ENCODE measurements at regions not wholly inside any gene's neighbourhood (a gene's known extent, or its start where the extent isn't known, plus 50 kb on each side); places are given as distances from the start of the nearest gene placed in this dataset.

DNA sequence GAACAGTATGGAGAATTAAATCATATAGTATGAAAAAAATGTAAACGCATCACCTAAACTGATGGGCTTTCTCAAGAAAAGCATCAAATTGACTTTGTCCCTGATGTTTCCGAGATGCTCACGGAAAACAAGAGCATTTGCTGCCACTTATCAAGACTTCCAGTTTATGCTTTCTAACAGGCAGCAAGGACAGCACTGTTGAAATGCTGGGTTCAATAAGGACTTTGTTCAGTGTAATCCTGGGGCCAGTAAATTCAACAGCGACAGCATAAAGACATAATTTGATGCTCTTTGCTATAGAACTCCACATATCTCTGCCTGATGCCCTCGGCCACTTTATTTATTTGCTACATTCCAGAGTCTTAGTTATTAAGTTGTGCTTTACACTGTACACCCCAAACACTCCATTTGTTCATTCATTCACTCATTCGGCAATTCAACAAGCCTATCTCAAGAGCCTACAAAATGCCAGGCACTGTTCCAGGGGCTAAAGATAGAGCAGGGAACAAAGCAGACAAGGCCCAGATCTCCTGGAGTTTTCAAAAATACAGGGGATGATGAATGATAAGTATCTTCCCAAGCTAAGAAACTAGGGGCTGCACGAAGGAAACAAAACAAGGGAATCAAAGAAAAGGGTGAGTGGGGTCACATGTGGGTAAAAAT, 294.6 kb downstream of the ZNF608 start:
- TF ChIP-seq, protein P1, sequence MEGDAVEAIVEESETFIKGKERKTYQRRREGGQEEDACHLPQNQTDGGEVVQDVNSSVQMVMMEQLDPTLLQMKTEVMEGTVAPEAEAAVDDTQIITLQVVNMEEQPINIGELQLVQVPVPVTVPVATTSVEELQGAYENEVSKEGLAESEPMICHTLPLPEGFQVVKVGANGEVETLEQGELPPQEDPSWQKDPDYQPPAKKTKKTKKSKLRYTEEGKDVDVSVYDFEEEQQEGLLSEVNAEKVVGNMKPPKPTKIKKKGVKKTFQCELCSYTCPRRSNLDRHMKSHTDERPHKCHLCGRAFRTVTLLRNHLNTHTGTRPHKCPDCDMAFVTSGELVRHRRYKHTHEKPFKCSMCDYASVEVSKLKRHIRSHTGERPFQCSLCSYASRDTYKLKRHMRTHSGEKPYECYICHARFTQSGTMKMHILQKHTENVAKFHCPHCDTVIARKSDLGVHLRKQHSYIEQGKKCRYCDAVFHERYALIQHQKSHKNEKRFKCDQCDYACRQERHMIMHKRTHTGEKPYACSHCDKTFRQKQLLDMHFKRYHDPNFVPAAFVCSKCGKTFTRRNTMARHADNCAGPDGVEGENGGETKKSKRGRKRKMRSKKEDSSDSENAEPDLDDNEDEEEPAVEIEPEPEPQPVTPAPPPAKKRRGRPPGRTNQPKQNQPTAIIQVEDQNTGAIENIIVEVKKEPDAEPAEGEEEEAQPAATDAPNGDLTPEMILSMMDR (IDR thresholded peaks at IDR 0.05): no peak
- TF ChIP-seq POLR2A (IDR thresholded peaks at IDR 0.05) (no peak), EP300 (IDR thresholded peaks at IDR 0.05) (no peak), POLR2AphosphoS5 (IDR thresholded peaks at IDR 0.05) (no peak)
